HG02678 (cell line): ENCODE measurements at regions not wholly inside any gene's neighbourhood (a gene's known extent, or its start where the extent isn't known, plus 50 kb on each side); places are given as distances from the start of the nearest gene placed in this dataset.

Source experiments
- ATAC-seq: cut with Tn5 transposase; IDR thresholded peaks from one replicate; pipeline ENCODE4 v1.9.1; 2021; ENCODE audit warnings: mild to moderate bottlenecking, moderate library complexity; ENCODE audit not compliant: unreplicated experiment

GRCh38 chr5:144103611-144104485, 66.6 kb downstream of the YIPF5 start:
- ATAC-seq: no peak

GRCh38 chr5:144105371-144105770, 65.1 kb downstream of the YIPF5 start:
- no peak for ATAC-seq

- ATAC-seq: no peak
Measured at GRCh38 chr5:144108131-144108530, 62.3 kb downstream of the YIPF5 start.
